ENCODE measurements at regions not wholly inside any gene's neighbourhood (a gene's known extent, or its start where the extent isn't known, plus 50 kb on each side); places are given as distances from the start of the nearest gene placed in this dataset.

GRCh38 chr2:64312622-64313397 is 141.2 kb upstream of the LGALSL start:
- POLR2A ChIA-PET, result no interaction called here
- DNase-seq (ENCODE audit: low read depth, low spot score), result no peak
- Histone ChIP-seq H3K27ac (ENCODE audit: low read depth, low read length) (no peak overlapping the region), H3K4me3 (ENCODE audit: low read depth, low read length) (no peak overlapping the region), H3K27me3 (ENCODE audit: control insufficient read depth, insufficient read depth, low read length) (peaks cover 39% of the 10 kb centered on the region), H3K9me3 (ENCODE audit: control insufficient read depth, insufficient read depth, low read length) (no peaks in the 10 kb centered on the region; the same call in 1 of the 2 replicates)
- CTCF ChIA-PET, result interaction anchor here (0.8 to 2.8 kb wide), 9 partner anchors 17 to 274 kb away, joined by 3 to 43 read pairs (median 4); no protein-coding TSS in a partner anchor
- no peak for TF ChIP-seq CTCF (IDR thresholded peaks at IDR 0.05; ENCODE audit: low read depth, low read length)

- CTCF ChIA-PET, result interaction anchor here (2.3 to 2.8 kb wide), 2 partner anchors 16 to 264 kb away, joined by 25 to 43 read pairs; no protein-coding TSS in a partner anchor
- no peak for DNase-seq (ENCODE audit: low read depth, low spot score)
- POLR2A ChIA-PET, result no interaction called here
- Histone ChIP-seq H3K9me3 (ENCODE audit: control insufficient read depth, insufficient read depth, low read length) (no peaks in the 10 kb centered on the region; the same call in 1 of the 2 replicates), H3K27ac (ENCODE audit: low read depth, low read length) (no peak overlapping the region), H3K27me3 (ENCODE audit: control insufficient read depth, insufficient read depth, low read length) (peaks cover 40% of the 10 kb centered on the region), H3K4me3 (ENCODE audit: low read depth, low read length) (no peak overlapping the region)
- no peak for TF ChIP-seq CTCF (IDR thresholded peaks at IDR 0.05; ENCODE audit: low read depth, low read length)
These were observed 140.6 kb upstream of the LGALSL start for GRCh38 chr2:64313398-64313723.

- no peak for TF ChIP-seq CTCF (IDR thresholded peaks at IDR 0.05; ENCODE audit: low read depth, low read length)
- Histone ChIP-seq H3K27ac (ENCODE audit: low read depth, low read length) (no peak overlapping the region), H3K9me3 (ENCODE audit: control insufficient read depth, insufficient read depth, low read length) (no peaks in the 10 kb centered on the region; the same call in 1 of the 2 replicates), H3K4me3 (ENCODE audit: low read depth, low read length) (no peak overlapping the region), H3K27me3 (ENCODE audit: control insufficient read depth, insufficient read depth, low read length) (peaks cover 47% of the 10 kb centered on the region)
- POLR2A ChIA-PET, result no interaction called here
- DNase-seq (ENCODE audit: low read depth, low spot score), result no peak
- CTCF ChIA-PET, result interaction anchor here (1.7 kb wide), 1 partner anchor 16 kb away, joined by 5 read pairs; no protein-coding TSS in a partner anchor
These were observed 138.5 kb upstream of the LGALSL start for GRCh38 chr2:64315291-64315960.

GRCh38 chr2:64317707-64318475 is 136.1 kb upstream of the LGALSL start:
- CTCF ChIA-PET, result interaction anchor here (0.6 to 1.2 kb wide), 5 partner anchors 10 to 268 kb away, joined by 3 to 5 read pairs (median 3); no protein-coding TSS in a partner anchor
- POLR2A ChIA-PET, result no interaction called here
- peaks cover 60% of the 10 kb centered on the region for H3K27me3 ChIP-seq (ENCODE audit: control insufficient read depth, insufficient read depth, low read length)
- no peak overlapping the region for H3K27ac ChIP-seq (ENCODE audit: low read depth, low read length)
- no peak overlapping the region for H3K4me3 ChIP-seq (ENCODE audit: low read depth, low read length)
- DNase-seq (ENCODE audit: low read depth, low spot score), result no peak
- H3K9me3 ChIP-seq (ENCODE audit: control insufficient read depth, insufficient read depth, low read length), result no peaks in the 10 kb centered on the region
- no peak for TF ChIP-seq CTCF (IDR thresholded peaks at IDR 0.05; ENCODE audit: low read depth, low read length)

Data from AG04450 (cell line).